Type B pancreatic cell (in vitro differentiated cells): ENCODE measurements at regions not wholly inside any gene's neighbourhood (a gene's known extent, or its start where the extent isn't known, plus 50 kb on each side); places are given as distances from the start of the nearest gene placed in this dataset.

Experiments
- DNase-seq: peaks from one replicate; pipeline ENCODE4 v3.0.0; 2021; ENCODE audit warnings: mixed read lengths; ENCODE audit not compliant: unreplicated experiment; ENCODE audit errors: extremely low spot score
- H3K27ac Mint-ChIP-seq: 2 replicates; pipeline ENCODE4 v1.8.0; 2021; ENCODE audit warnings: mild to moderate bottlenecking, mixed read lengths
- H3K27me3 Mint-ChIP-seq: 2 replicates; pipeline ENCODE4 v1.8.0; 2021; ENCODE audit warnings: mixed read lengths
- H3K36me3 Mint-ChIP-seq: 2 replicates; pipeline ENCODE4 v1.8.0; 2021; ENCODE audit warnings: mixed read lengths
- H3K4me1 Mint-ChIP-seq: one replicate; pipeline ENCODE4 v1.8.0; 2021; ENCODE audit warnings: mixed read lengths; ENCODE audit not compliant: unreplicated experiment
- H3K4me3 Mint-ChIP-seq: 2 replicates; pipeline ENCODE4 v1.8.0; 2021; ENCODE audit warnings: mild to moderate bottlenecking, mixed read lengths
- H3K9me3 Mint-ChIP-seq: 2 replicates; pipeline ENCODE4 v1.8.0; 2021; ENCODE audit warnings: mixed read lengths
- CTCF ChIP-seq: fragments of 200-600 bp; sonication (generic); conservative IDR thresholded peaks from 2 replicates; pipeline ENCODE4 v1.5.0; 2021; ENCODE audit warnings: antibody characterized with exemption, mild to moderate bottlenecking

GRCh38 chr1:244322791-244323521, 128.8 kb downstream of the ADSS2 start:
- peaks cover 12% of the 10 kb centered on the region for H3K4me1 Mint-ChIP-seq
- H3K9me3 Mint-ChIP-seq: peaks cover 6% of the 10 kb centered on the region
- H3K4me3 Mint-ChIP-seq: peak overlapping the region; percentile 68
- no peaks in the 10 kb centered on the region for H3K27me3 Mint-ChIP-seq
- no peak for TF ChIP-seq CTCF
- H3K27ac Mint-ChIP-seq: peak overlapping the region; percentile 96
- peaks cover 4% of the 10 kb centered on the region for H3K36me3 Mint-ChIP-seq
- DNase-seq: no peak

GRCh38 chr1:244324176-244324883, 127.4 kb downstream of the ADSS2 start:
- Mint-ChIP-seq H3K4me1 (peaks cover 12% of the 10 kb centered on the region), H3K27ac (no peak overlapping the region), H3K4me3 (no peak overlapping the region), H3K36me3 (peaks cover 4% of the 10 kb centered on the region), H3K9me3 (peaks cover 14% of the 10 kb centered on the region), H3K27me3 (no peaks in the 10 kb centered on the region)
- no peak for TF ChIP-seq CTCF
- no peak for DNase-seq

- Mint-ChIP-seq H3K27ac (peak overlapping the region; percentile 41), H3K4me1 (peaks cover 12% of the 10 kb centered on the region), H3K36me3 (peaks cover 4% of the 10 kb centered on the region), H3K9me3 (peaks cover 19% of the 10 kb centered on the region), H3K4me3 (no peak overlapping the region), H3K27me3 (no peaks in the 10 kb centered on the region)
- TF ChIP-seq CTCF: no peak
- no peak for DNase-seq
Measured at GRCh38 chr1:244325056-244325758, 126.5 kb downstream of the ADSS2 start.

GRCh38 chr1:244326757-244327156, 125.0 kb downstream of the ADSS2 start:
- Mint-ChIP-seq H3K4me3 (no peak overlapping the region), H3K36me3 (peaks cover 4% of the 10 kb centered on the region), H3K9me3 (peaks cover 25% of the 10 kb centered on the region), H3K27ac (peak overlapping the region; percentile 2), H3K4me1 (peaks cover 12% of the 10 kb centered on the region), H3K27me3 (no peaks in the 10 kb centered on the region)
- TF ChIP-seq CTCF: no peak
- DNase-seq: no peak

GRCh38 chr1:244327533-244327932, 124.2 kb downstream of the ADSS2 start:
- no peak overlapping the region for H3K4me3 Mint-ChIP-seq
- H3K4me1 Mint-ChIP-seq: peaks cover 10% of the 10 kb centered on the region
- H3K36me3 Mint-ChIP-seq: peaks cover 2% of the 10 kb centered on the region
- no peak overlapping the region for H3K27ac Mint-ChIP-seq
- no peak for TF ChIP-seq CTCF
- no peak for DNase-seq
- no peaks in the 10 kb centered on the region for H3K27me3 Mint-ChIP-seq
- peaks cover 23% of the 10 kb centered on the region for H3K9me3 Mint-ChIP-seq
